HK-2 (cell line): ENCODE measurements at regions not wholly inside any gene's neighbourhood (a gene's known extent, or its start where the extent isn't known, plus 50 kb on each side); places are given as distances from the start of the nearest gene placed in this dataset.
A peak's percentile ranks its signal among the peaks of the same experiment; 100 is the strongest.

ENCODE experiments used
- DNase-seq: peaks from one replicate; pipeline ENCODE4 v3.0.0-alpha.2; 2018; ENCODE audit not compliant: unreplicated experiment

DNA sequence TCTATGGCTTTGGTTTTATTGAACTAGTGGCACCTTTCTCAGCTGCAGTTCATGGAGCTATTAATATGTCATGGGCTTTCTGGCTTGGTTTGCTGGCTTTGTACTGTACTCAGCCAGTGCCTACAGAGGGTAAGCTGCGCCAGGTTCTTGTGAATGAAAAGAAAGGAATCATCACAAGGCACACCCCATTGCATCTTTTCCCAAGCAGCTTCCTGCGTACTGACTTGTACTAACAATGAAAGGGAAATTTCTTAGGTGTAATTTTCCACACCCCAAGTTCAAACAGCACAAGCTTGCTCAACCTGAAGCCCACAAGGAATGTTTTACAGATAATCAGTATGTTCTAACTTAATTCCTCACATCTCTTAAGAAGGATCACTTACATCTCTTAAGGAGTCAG is 78.0 kb upstream of the TNFSF18 start:
- DNase-seq, result no peak

GRCh38 chr1:173127369-173128307 is 76.9 kb upstream of the TNFSF18 start:
- DNase-seq, result no peak

DNA sequence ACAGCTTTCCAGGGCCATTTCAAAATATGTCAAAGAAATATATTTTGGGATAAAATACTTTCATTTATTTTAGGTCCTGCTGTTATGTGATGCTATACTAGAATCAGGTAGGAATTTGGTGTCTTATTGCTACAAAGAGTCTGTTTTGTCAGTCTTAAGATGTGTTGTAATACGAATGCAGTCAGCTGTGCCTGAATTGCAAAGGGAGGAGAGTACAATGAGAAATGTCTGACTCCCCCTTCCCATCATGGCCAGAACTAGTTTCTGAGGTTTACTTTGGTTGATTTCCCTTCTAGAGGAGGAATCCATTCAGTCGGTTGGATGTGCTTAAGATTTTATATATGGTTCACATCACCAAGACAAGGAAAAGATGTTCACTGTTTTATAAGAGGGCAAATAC is 75.7 kb upstream of the TNFSF18 start:
- no peak for DNase-seq

GRCh38 chr1:173122958-173123852 is 72.5 kb upstream of the TNFSF18 start:
- no peak for DNase-seq

DNA sequence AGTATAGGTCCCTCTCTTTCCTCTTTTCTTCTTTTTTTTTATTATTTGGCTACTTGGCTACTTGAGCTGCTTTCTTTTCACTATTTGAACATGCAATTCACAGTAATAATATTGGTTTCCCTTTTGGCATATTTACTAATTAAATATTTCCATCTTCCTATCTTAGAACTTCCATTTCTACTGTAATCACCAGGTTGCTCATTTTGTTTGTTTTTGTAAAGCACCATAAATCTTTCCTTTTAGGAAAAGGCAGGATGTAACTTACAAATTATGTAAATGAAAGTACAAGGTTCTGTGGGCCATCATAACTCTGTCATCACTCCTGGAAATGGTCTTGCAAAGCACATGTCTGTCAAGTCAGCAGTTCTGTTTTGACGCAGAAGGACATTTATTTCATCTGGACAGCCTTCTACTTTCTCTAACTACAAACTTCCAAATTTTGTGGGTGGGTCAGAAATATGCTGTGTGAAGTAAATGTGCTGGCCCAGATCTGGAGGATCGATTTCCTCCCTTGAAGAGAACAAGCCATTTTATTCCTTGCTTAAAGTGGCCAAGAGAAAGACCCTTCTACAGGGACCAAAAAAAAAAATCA is 71.7 kb upstream of the TNFSF18 start:
- no peak for DNase-seq

- DNase-seq, result no peak
These were observed 67.7 kb upstream of the TNFSF18 start for GRCh38 chr1:173118404-173118803.

DNA sequence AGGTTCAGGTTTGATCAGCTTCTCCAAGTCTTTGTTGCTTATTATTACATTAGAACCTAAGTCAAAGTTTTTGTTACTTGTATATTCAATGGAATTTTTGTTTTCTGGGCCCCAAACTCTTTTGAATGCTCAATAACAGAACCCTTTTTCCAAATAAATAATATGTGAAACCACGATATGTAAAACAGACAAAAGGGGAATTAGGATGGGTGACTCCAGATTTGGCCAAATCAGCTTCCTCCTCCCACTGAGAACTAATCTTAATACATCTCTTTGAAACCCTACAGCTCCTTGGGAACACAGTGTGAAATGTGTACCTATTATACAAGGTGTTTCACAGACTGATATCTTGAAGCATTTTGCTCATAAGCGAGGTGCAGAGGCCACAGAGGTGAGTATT is 67.0 kb upstream of the TNFSF18 start:
- DNase-seq, result no peak

DNA sequence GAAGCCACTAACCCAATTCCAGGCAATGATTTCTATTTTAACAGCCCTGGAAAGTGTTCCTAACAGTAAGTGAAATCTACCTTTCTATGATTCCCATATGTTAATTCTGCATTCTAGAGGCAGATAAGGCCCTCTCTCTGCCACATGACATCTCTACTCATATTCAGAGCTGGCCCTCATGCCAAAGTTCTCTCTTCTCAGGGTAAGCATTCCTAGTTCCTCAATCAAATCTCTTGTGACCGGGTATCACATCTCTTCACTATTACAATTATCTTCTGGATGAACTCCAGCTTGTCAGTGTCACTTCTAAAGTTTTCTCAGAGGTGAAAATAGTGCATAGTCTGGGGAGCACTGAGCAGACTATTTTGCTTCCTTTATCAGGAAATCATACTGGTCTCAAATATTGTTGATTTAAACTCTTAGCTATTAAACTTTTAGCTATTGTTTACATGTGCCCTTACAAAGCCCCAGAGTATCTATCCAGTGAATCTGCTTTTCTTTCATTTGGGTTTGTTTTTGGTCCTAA is 66.4 kb upstream of the TNFSF18 start:
- no peak for DNase-seq

DNA sequence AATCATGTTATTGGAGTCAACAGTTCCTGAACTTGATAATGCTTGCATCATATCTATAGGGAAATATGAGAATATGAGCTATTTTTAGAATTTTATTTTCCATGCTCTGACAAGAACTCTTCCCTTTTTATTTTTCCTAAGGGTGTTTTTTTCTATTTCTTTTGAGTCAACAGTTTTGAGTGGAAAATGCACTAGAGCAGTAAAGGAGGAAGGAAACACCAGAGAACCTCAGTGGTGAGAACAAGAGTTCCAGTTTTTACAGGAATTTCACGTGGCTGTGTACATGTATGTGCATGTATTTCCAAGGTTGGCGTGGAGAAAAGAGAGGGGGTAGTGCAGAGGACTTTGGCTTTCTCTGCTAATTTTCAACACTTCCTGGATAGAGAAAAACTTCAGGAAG is 63.6 kb upstream of the TNFSF18 start:
- no peak for DNase-seq

- DNase-seq, result peak; percentile 44
These were observed 62.4 kb upstream of the TNFSF18 start for GRCh38 chr1:173113015-173113741.

GRCh38 chr1:173112129-173112528 is 61.4 kb upstream of the TNFSF18 start:
- DNase-seq, result no peak

DNA sequence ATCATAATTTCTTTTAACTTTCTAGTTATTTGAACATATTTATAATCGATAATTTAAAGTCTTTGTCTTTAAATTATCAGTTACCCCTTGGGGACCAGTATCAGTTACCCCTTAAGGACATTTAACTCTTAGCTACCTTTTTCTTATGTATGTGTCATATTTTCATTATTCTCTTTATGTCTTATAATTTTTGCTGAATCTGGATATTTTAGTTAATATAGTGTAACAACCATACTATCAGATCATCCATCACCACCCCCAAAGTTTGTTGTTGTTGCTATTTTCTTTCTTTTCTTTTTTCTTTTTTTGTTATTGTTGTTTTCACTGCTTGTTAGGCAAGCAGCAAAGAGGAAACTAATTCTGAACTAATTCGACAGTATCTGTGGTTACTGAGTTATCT is 57.0 kb upstream of the TNFSF18 start:
- no peak for DNase-seq

DNA sequence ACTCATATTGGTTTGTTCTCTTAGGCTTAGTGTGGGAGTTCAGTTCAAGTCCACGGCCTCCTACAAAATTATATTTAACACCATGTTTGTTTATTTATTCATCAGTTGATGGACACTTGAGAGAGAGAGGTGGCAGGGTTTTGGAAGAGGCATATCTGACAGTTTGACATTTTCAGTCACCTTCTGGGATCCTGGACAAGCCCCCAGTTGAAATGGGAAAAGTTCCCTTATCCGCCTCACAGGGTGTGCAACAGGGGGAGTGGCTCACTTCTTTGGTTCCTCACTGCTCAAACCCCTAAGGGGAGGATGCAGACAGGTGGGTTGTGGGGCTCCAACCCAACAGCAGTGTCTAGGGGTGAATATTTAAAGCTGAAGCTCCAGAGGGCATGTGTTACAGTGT is 52.3 kb upstream of the TNFSF18 start:
- DNase-seq, result no peak

DNA sequence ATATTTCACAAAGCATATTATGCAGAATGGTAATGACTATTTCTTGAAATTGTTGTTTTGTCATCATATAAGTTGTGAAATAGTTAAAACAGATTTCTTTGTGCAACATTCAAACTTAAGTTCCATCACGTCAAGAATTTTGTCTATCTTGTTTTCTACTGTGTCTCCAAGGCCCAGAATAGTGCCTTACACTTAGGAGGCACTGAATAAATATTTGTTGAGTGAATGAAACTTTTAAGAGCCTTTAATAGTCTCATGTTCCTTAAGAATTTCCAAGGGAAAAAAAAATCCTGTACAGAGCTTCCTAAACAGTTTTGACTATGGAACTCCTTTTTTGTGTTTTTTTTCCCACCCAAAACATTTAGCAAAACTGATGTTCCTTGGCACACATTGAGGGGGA is 50.8 kb upstream of the TNFSF18 start:
- no peak for DNase-seq

GRCh38 chr1:173100476-173101107 is 49.9 kb upstream of the TNFSF18 start:
- DNase-seq, result no peak
